OCI-LY1 (cell line): ENCODE measurements at regions not wholly inside any gene's neighbourhood (a gene's known extent, or its start where the extent isn't known, plus 50 kb on each side); places are given as distances from the start of the nearest gene placed in this dataset.

Experiments used
- H2AFZ ChIP-seq: fragments of 200-600 bp; sonication (generic), shearing (Covaris generic); 2 replicates; pipeline ENCODE4 v1.6.0; 2014; ENCODE audit warnings: antibody characterized with exemption, mild to moderate bottlenecking, low read length
- H3F3A ChIP-seq: fragments of 200-600 bp; sonication (generic), shearing (Covaris generic); 2 replicates; pipeline ENCODE4 v1.6.0; 2014; ENCODE audit warnings: mild to moderate bottlenecking, antibody characterized with exemption, low read length, moderate library complexity; ENCODE audit not compliant: insufficient read depth
- H3K27ac ChIP-seq: fragments of 200-600 bp; sonication (generic); 2 replicates; pipeline ENCODE4 v1.5.1; 2014; ENCODE audit warnings: low read length, mixed run types, mild to moderate bottlenecking, low read depth; ENCODE audit not compliant: poor library complexity, severe bottlenecking
- H3K27me3 ChIP-seq: fragments of 200-600 bp; sonication (generic); 2 replicates; pipeline ENCODE4 v1.6.0; 2014; ENCODE audit warnings: antibody characterized with exemption, mild to moderate bottlenecking, low read length, moderate library complexity; ENCODE audit not compliant: insufficient read depth
- H3K36me3 ChIP-seq: fragments of 200-600 bp; sonication (generic); 2 replicates; pipeline ENCODE4 v1.6.1; 2014; ENCODE audit warnings: mild to moderate bottlenecking, antibody characterized with exemption, low read length, moderate library complexity, mixed read lengths; ENCODE audit not compliant: insufficient read depth
- H3K4me1 ChIP-seq: fragments of 200-600 bp; sonication (generic); 2 replicates; pipeline ENCODE4 v1.5.1; 2014; ENCODE audit warnings: mild to moderate bottlenecking, low read length, moderate library complexity; ENCODE audit not compliant: insufficient read depth, severe bottlenecking
- H3K4me2 ChIP-seq: fragments of 200-600 bp; sonication (generic), shearing (Covaris generic); 2 replicates; pipeline ENCODE4 v1.6.1; 2014; ENCODE audit warnings: low read length
- H3K4me3 ChIP-seq: fragments of 200-600 bp; sonication (generic); 2 replicates; pipeline ENCODE4 v1.5.1; 2014; ENCODE audit warnings: low read length, low read depth, mild to moderate bottlenecking, mixed read lengths; ENCODE audit not compliant: poor library complexity, severe bottlenecking
- H3K79me2 ChIP-seq: fragments of 200-600 bp; shearing (Covaris generic); 2 replicates; pipeline ENCODE4 v1.6.1; 2016; ENCODE audit warnings: mixed run types, low read length, mixed read lengths; ENCODE audit not compliant: insufficient read depth
- H3K9ac ChIP-seq: fragments of 200-600 bp; sonication (generic), shearing (Covaris generic); 2 replicates; pipeline ENCODE4 v1.6.1; 2014; ENCODE audit warnings: mild to moderate bottlenecking, low read length, mixed read lengths
- H3K9me2 ChIP-seq: fragments of 200-600 bp; sonication (generic), shearing (Covaris generic); 2 replicates; pipeline ENCODE4 v1.6.1; 2014; ENCODE audit warnings: low read depth, mild to moderate bottlenecking, low read length, mixed read lengths
- H3K9me3 ChIP-seq: fragments of 200-600 bp; shearing (Covaris generic); 2 replicates; pipeline ENCODE4 v1.6.1; 2014; ENCODE audit warnings: low read length, mixed read lengths
- H4K20me1 ChIP-seq: fragments of 200-600 bp; sonication (generic), shearing (Covaris generic); 2 replicates; pipeline ENCODE4 v1.6.0; 2016; ENCODE audit warnings: mild to moderate bottlenecking, low read length; ENCODE audit not compliant: insufficient read depth
- CTCF ChIP-seq: fragments of 200-600 bp; sonication (generic), shearing (Covaris generic); IDR thresholded peaks from 2 replicates; pipeline ENCODE4 v1.5.1; 2017; ENCODE audit warnings: mild to moderate bottlenecking, antibody characterized with exemption, low read length, moderate library complexity, mixed read lengths
- EZH2 ChIP-seq: fragments of 200-600 bp; sonication (generic), shearing (Covaris generic); IDR thresholded peaks from 2 replicates; pipeline ENCODE4 v1.8.0; 2017; ENCODE audit warnings: borderline replicate concordance, mixed run types, mild to moderate bottlenecking, antibody characterized with exemption, low read length, moderate library complexity, mixed read lengths

GRCh38 chr1:5286244-5286643 is 631.8 kb downstream of the AJAP1 start:
- Histone ChIP-seq H3F3A (no peaks in the 10 kb centered on the region), H2AFZ (no peak overlapping the region), H3K79me2 (no peaks in the 10 kb centered on the region), H3K27me3 (no peaks in the 10 kb centered on the region), H4K20me1 (no peaks in the 10 kb centered on the region), H3K4me2 (no peak overlapping the region), H3K9me2 (no peaks in the 10 kb centered on the region), H3K4me3 (no peak overlapping the region), H3K9me3 (no peaks in the 10 kb centered on the region), H3K4me1 (no peaks in the 10 kb centered on the region), H3K36me3 (no peaks in the 10 kb centered on the region), H3K27ac (no peak overlapping the region), H3K9ac (no peak overlapping the region)
- no peak for TF ChIP-seq EZH2
- peak; percentile 41; the same call in 1 of the 2 replicates for TF ChIP-seq CTCF

- Histone ChIP-seq H3K36me3 (no peaks in the 10 kb centered on the region), H3K27ac (no peak overlapping the region), H3K79me2 (no peaks in the 10 kb centered on the region), H4K20me1 (no peaks in the 10 kb centered on the region), H3K9me3 (no peaks in the 10 kb centered on the region), H3K4me2 (no peak overlapping the region), H3K4me3 (no peak overlapping the region), H3K9me2 (no peaks in the 10 kb centered on the region), H2AFZ (no peak overlapping the region), H3K4me1 (no peaks in the 10 kb centered on the region), H3K9ac (no peak overlapping the region), H3K27me3 (no peaks in the 10 kb centered on the region), H3F3A (no peaks in the 10 kb centered on the region)
- TF ChIP-seq CTCF (no peak), EZH2 (no peak)
These were observed 620.1 kb downstream of the AJAP1 start for GRCh38 chr1:5274527-5274926.

- H3K4me3 ChIP-seq, result no peak overlapping the region
- H2AFZ ChIP-seq, result no peak overlapping the region
- no peak overlapping the region for H3K27ac ChIP-seq
- no peaks in the 10 kb centered on the region for H3K9me2 ChIP-seq
- H3K9me3 ChIP-seq, result no peaks in the 10 kb centered on the region
- H4K20me1 ChIP-seq, result no peaks in the 10 kb centered on the region
- H3K4me1 ChIP-seq, result no peaks in the 10 kb centered on the region
- H3K27me3 ChIP-seq, result no peaks in the 10 kb centered on the region
- no peaks in the 10 kb centered on the region for H3F3A ChIP-seq
- TF ChIP-seq CTCF (no peak), EZH2 (no peak)
- no peak overlapping the region for H3K9ac ChIP-seq
- H3K4me2 ChIP-seq, result no peak overlapping the region
- no peaks in the 10 kb centered on the region for H3K79me2 ChIP-seq
- H3K36me3 ChIP-seq, result no peaks in the 10 kb centered on the region
These were observed 619.0 kb downstream of the AJAP1 start for GRCh38 chr1:5273280-5274003.
